MM.1S (cell line): ENCODE measurements at regions not wholly inside any gene's neighbourhood (a gene's known extent, or its start where the extent isn't known, plus 50 kb on each side); places are given as distances from the start of the nearest gene placed in this dataset.

ENCODE experiments used
- DNase-seq: peaks from one replicate; pipeline ENCODE4 v3.0.0-alpha.2; 2015
- H2AFZ ChIP-seq: fragments of 300-600 bp; sonication (generic); 2 replicates; pipeline ENCODE4 v1.6.0; 2016; ENCODE audit warnings: antibody characterized with exemption, low read length
- H3F3A ChIP-seq: fragments of 300-600 bp; sonication (generic); 2 replicates; pipeline ENCODE4 v1.6.1; 2016; ENCODE audit warnings: mild to moderate bottlenecking, antibody characterized with exemption, low read length, moderate library complexity, mixed read lengths; ENCODE audit not compliant: insufficient read depth
- H3K27ac ChIP-seq: fragments of 300-600 bp; sonication (generic); 2 replicates; pipeline ENCODE4 v1.5.1; 2016; ENCODE audit warnings: mild to moderate bottlenecking, low read length
- H3K27me3 ChIP-seq: fragments of 300-600 bp; sonication (generic); replicated peaks from 2 replicates; pipeline ENCODE4 v1.6.0; 2016; ENCODE audit warnings: low read length; ENCODE audit not compliant: insufficient read depth
- H3K36me3 ChIP-seq: fragments of 300-600 bp; sonication (generic); replicated peaks from 2 replicates; pipeline ENCODE4 v1.6.1; 2016; ENCODE audit warnings: mild to moderate bottlenecking, low read length, mixed read lengths; ENCODE audit not compliant: insufficient read depth
- H3K4me1 ChIP-seq: fragments of 300-600 bp; sonication (generic); 2 replicates; pipeline ENCODE4 v1.6.1; 2016; ENCODE audit warnings: low read length, mixed read lengths
- H3K4me2 ChIP-seq: fragments of 300-600 bp; sonication (generic); 2 replicates; pipeline ENCODE4 v1.6.0; 2016; ENCODE audit warnings: low read depth, low read length
- H3K4me3 ChIP-seq: fragments of 300-600 bp; sonication (generic); 2 replicates; pipeline ENCODE4 v1.5.1; 2016; ENCODE audit warnings: low read length, mixed read lengths
- H3K79me2 ChIP-seq: fragments of 300-600 bp; sonication (generic); 2 replicates; pipeline ENCODE4 v1.6.1; 2016; ENCODE audit warnings: mixed run types, low read length, mixed read lengths
- H3K9ac ChIP-seq: fragments of 300-600 bp; sonication (generic); 2 replicates; pipeline ENCODE4 v1.6.1; 2016; ENCODE audit warnings: low read length, mixed read lengths
- H3K9me2 ChIP-seq: fragments of 300-600 bp; sonication (generic); replicated peaks from 2 replicates; pipeline ENCODE4 v1.6.1; 2016; ENCODE audit warnings: mild to moderate bottlenecking, low read length, mixed read lengths; ENCODE audit not compliant: insufficient read depth
- H3K9me3 ChIP-seq: fragments of 300-600 bp; sonication (generic); replicated peaks from 2 replicates; pipeline ENCODE4 v1.6.1; 2016; ENCODE audit warnings: mild to moderate bottlenecking, low read length, mixed read lengths; ENCODE audit not compliant: insufficient read depth
- H4K20me1 ChIP-seq: fragments of 300-600 bp; sonication (generic); 2 replicates; pipeline ENCODE4 v1.6.1; 2016; ENCODE audit warnings: mild to moderate bottlenecking, low read length, moderate library complexity, mixed read lengths; ENCODE audit not compliant: insufficient read depth
- EZH2 ChIP-seq: fragments of 300-600 bp; sonication (generic); optimal IDR thresholded peaks from 2 replicates; pipeline ENCODE3; 2017; ENCODE audit warnings: low read depth, mild to moderate bottlenecking, antibody characterized with exemption, low read length, mixed read lengths
- EZH2phosphoT487 ChIP-seq: fragments of 300-600 bp; sonication (generic); IDR thresholded peaks from 2 replicates; pipeline ENCODE4 v1.6.1; 2018; ENCODE audit warnings: antibody characterized with exemption, low read length
- TF ChIP-seq, protein P1 (sequence below): fragments of 300-600 bp; sonication (generic); IDR thresholded peaks from 2 replicates; pipeline ENCODE4 v1.5.1; 2016; ENCODE audit warnings: antibody characterized with exemption, low read length, mixed read lengths

DNA sequence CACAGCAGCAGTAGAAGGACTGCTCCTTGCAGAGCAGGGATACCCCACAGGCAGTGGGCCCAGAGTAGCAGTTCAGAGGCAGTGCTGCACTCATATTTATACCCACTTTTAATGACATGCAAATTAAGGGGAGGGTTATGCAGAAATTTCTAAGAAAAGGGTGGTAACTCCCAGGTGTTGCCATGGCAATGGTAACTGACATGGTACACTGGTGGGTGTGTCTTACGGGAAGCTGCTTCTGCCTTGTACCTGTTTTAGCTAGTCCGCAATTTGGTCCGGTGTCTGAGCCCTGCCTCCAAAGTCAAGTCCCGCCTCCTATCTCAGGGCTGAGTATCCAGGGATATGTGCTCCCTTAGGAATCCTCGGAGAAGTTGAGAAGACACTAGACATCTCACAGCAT lies 79.2 kb upstream of the UQCRFS1 start:
- no peak overlapping the region for H3K4me3 ChIP-seq
- no peaks in the 10 kb centered on the region for H3K9me3 ChIP-seq
- no peak overlapping the region for H3K4me2 ChIP-seq
- H3K36me3 ChIP-seq = no peaks in the 10 kb centered on the region
- TF ChIP-seq, protein P1, sequence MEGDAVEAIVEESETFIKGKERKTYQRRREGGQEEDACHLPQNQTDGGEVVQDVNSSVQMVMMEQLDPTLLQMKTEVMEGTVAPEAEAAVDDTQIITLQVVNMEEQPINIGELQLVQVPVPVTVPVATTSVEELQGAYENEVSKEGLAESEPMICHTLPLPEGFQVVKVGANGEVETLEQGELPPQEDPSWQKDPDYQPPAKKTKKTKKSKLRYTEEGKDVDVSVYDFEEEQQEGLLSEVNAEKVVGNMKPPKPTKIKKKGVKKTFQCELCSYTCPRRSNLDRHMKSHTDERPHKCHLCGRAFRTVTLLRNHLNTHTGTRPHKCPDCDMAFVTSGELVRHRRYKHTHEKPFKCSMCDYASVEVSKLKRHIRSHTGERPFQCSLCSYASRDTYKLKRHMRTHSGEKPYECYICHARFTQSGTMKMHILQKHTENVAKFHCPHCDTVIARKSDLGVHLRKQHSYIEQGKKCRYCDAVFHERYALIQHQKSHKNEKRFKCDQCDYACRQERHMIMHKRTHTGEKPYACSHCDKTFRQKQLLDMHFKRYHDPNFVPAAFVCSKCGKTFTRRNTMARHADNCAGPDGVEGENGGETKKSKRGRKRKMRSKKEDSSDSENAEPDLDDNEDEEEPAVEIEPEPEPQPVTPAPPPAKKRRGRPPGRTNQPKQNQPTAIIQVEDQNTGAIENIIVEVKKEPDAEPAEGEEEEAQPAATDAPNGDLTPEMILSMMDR = no peak
- no peaks in the 10 kb centered on the region for H3F3A ChIP-seq
- DNase-seq = no peak
- no peak overlapping the region for H3K27ac ChIP-seq
- H3K4me1 ChIP-seq = no peaks in the 10 kb centered on the region
- no peaks in the 10 kb centered on the region for H3K9me2 ChIP-seq
- H4K20me1 ChIP-seq = no peaks in the 10 kb centered on the region
- no peaks in the 10 kb centered on the region for H3K79me2 ChIP-seq
- H3K9ac ChIP-seq = no peak overlapping the region
- no peak overlapping the region for H2AFZ ChIP-seq
- peaks cover 6% of the 10 kb centered on the region for H3K27me3 ChIP-seq

DNA sequence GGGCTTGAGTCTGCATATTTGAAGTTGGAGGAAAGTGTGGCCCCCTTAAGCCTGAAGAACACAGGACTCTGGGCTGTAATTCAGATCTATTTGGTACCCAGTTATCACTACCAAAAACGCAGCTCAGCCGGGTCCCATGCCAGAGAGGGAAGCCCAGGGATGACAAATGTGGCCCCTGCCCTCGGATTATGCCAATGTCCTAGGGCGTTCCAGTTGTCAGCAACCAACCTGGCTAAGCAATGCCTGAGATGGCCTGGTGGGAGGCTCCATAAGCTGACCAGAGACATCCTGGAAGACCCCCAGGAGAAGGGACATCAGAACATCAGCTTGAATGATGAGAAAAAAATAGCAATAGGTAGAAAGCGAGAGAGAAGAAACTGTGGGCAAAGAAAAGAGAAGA lies 79.6 kb upstream of the UQCRFS1 start:
- no peak for DNase-seq
- no peaks in the 10 kb centered on the region for H4K20me1 ChIP-seq
- H3K9me2 ChIP-seq = no peaks in the 10 kb centered on the region
- H3K79me2 ChIP-seq = no peaks in the 10 kb centered on the region
- H3K4me3 ChIP-seq = no peak overlapping the region
- no peak overlapping the region for H3K9ac ChIP-seq
- H3F3A ChIP-seq = no peaks in the 10 kb centered on the region
- no peak overlapping the region for H3K27ac ChIP-seq
- no peak for TF ChIP-seq EZH2
- TF ChIP-seq EZH2phosphoT487 = no peak
- TF ChIP-seq, protein P1 = no peak
- H3K4me1 ChIP-seq = no peaks in the 10 kb centered on the region
- peaks cover 6% of the 10 kb centered on the region for H3K27me3 ChIP-seq
- H2AFZ ChIP-seq = no peak overlapping the region
- no peak overlapping the region for H3K4me2 ChIP-seq
- no peaks in the 10 kb centered on the region for H3K9me3 ChIP-seq
- no peaks in the 10 kb centered on the region for H3K36me3 ChIP-seq

GRCh38 chr19:29293292-29293691 lies 80.3 kb upstream of the UQCRFS1 start:
- no peak overlapping the region for H3K9ac ChIP-seq
- H3F3A ChIP-seq = no peaks in the 10 kb centered on the region
- no peak overlapping the region for H3K4me2 ChIP-seq
- H3K4me3 ChIP-seq = no peak overlapping the region
- no peak overlapping the region for H3K27ac ChIP-seq
- no peaks in the 10 kb centered on the region for H3K4me1 ChIP-seq
- no peaks in the 10 kb centered on the region for H4K20me1 ChIP-seq
- H3K79me2 ChIP-seq = no peaks in the 10 kb centered on the region
- no peaks in the 10 kb centered on the region for H3K36me3 ChIP-seq
- H2AFZ ChIP-seq = no peak overlapping the region
- TF ChIP-seq EZH2phosphoT487 (no peak), EZH2 (no peak)
- TF ChIP-seq, protein P1 = no peak
- no peaks in the 10 kb centered on the region for H3K9me3 ChIP-seq
- no peak for DNase-seq
- H3K27me3 ChIP-seq = peaks cover 9% of the 10 kb centered on the region
- H3K9me2 ChIP-seq = no peaks in the 10 kb centered on the region
